ENCODE measurements at regions not wholly inside any gene's neighbourhood (a gene's known extent, or its start where the extent isn't known, plus 50 kb on each side); places are given as distances from the start of the nearest gene placed in this dataset.

- H3K79me2 ChIP-seq (ENCODE audit: low read length), result no peaks in the 10 kb centered on the region
- no peaks in the 10 kb centered on the region for H3K4me1 ChIP-seq (ENCODE audit: low read length)
- no peak overlapping the region for H2AFZ ChIP-seq (ENCODE audit: low read length)
- no peaks in the 10 kb centered on the region for H3F3A ChIP-seq (ENCODE audit: insufficient read depth, low read length)
- no peaks in the 10 kb centered on the region for H3K9me2 ChIP-seq (replicated peaks; ENCODE audit: insufficient read depth, low read length)
- no peak overlapping the region for H3K4me2 ChIP-seq (ENCODE audit: low read depth, low read length)
- H3K27me3 ChIP-seq (replicated peaks; ENCODE audit: insufficient read depth, low read length), result no peaks in the 10 kb centered on the region
- H3K36me3 ChIP-seq (replicated peaks; ENCODE audit: insufficient read depth, low read length), result no peaks in the 10 kb centered on the region
- no peak overlapping the region for H3K4me3 ChIP-seq (ENCODE audit: low read length)
- H4K20me1 ChIP-seq (ENCODE audit: insufficient read depth, low read length), result no peaks in the 10 kb centered on the region
- no peaks in the 10 kb centered on the region for H3K9me3 ChIP-seq (replicated peaks; ENCODE audit: insufficient read depth, low read length)
- H3K9ac ChIP-seq (ENCODE audit: low read length), result no peak overlapping the region
- no peak overlapping the region for H3K27ac ChIP-seq (ENCODE audit: low read length)
- TF ChIP-seq, protein P1, sequence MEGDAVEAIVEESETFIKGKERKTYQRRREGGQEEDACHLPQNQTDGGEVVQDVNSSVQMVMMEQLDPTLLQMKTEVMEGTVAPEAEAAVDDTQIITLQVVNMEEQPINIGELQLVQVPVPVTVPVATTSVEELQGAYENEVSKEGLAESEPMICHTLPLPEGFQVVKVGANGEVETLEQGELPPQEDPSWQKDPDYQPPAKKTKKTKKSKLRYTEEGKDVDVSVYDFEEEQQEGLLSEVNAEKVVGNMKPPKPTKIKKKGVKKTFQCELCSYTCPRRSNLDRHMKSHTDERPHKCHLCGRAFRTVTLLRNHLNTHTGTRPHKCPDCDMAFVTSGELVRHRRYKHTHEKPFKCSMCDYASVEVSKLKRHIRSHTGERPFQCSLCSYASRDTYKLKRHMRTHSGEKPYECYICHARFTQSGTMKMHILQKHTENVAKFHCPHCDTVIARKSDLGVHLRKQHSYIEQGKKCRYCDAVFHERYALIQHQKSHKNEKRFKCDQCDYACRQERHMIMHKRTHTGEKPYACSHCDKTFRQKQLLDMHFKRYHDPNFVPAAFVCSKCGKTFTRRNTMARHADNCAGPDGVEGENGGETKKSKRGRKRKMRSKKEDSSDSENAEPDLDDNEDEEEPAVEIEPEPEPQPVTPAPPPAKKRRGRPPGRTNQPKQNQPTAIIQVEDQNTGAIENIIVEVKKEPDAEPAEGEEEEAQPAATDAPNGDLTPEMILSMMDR (IDR thresholded peaks at IDR 0.05; ENCODE audit: low read length), result no peak
- TF ChIP-seq EZH2 (optimal IDR thresholded peaks at IDR 0.05; ENCODE audit: low read depth, low read length) (no peak), EZH2phosphoT487 (IDR thresholded peaks at IDR 0.05; ENCODE audit: low read length) (no peak)
- no peak for DNase-seq
Measured at GRCh38 chr13:37344056-37344455, 238.6 kb upstream of the CSNK1A1L start.

GRCh38 chr13:37342205-37342604 lies 236.7 kb upstream of the CSNK1A1L start:
- H3K4me1 ChIP-seq (ENCODE audit: low read length), result no peaks in the 10 kb centered on the region
- TF ChIP-seq EZH2 (optimal IDR thresholded peaks at IDR 0.05; ENCODE audit: low read depth, low read length), result no peak
- TF ChIP-seq, protein P1 (IDR thresholded peaks at IDR 0.05; ENCODE audit: low read length), result no peak
- TF ChIP-seq EZH2phosphoT487 (IDR thresholded peaks at IDR 0.05; ENCODE audit: low read length), result no peak
- H3K4me3 ChIP-seq (ENCODE audit: low read length), result no peak overlapping the region
- no peaks in the 10 kb centered on the region for H4K20me1 ChIP-seq (ENCODE audit: insufficient read depth, low read length)
- H3K4me2 ChIP-seq (ENCODE audit: low read depth, low read length), result no peak overlapping the region
- DNase-seq, result no peak
- no peaks in the 10 kb centered on the region for H3F3A ChIP-seq (ENCODE audit: insufficient read depth, low read length)
- no peak overlapping the region for H3K9ac ChIP-seq (ENCODE audit: low read length)
- H3K36me3 ChIP-seq (replicated peaks; ENCODE audit: insufficient read depth, low read length), result no peaks in the 10 kb centered on the region
- H2AFZ ChIP-seq (ENCODE audit: low read length), result no peak overlapping the region
- no peaks in the 10 kb centered on the region for H3K27me3 ChIP-seq (replicated peaks; ENCODE audit: insufficient read depth, low read length)
- H3K9me3 ChIP-seq (replicated peaks; ENCODE audit: insufficient read depth, low read length), result no peaks in the 10 kb centered on the region
- H3K27ac ChIP-seq (ENCODE audit: low read length), result no peak overlapping the region
- H3K79me2 ChIP-seq (ENCODE audit: low read length), result no peaks in the 10 kb centered on the region
- no peaks in the 10 kb centered on the region for H3K9me2 ChIP-seq (replicated peaks; ENCODE audit: insufficient read depth, low read length)

- Histone ChIP-seq H3F3A (ENCODE audit: insufficient read depth, low read length) (no peaks in the 10 kb centered on the region), H3K9me2 (replicated peaks; ENCODE audit: insufficient read depth, low read length) (no peaks in the 10 kb centered on the region), H3K27ac (ENCODE audit: low read length) (no peak overlapping the region), H3K36me3 (replicated peaks; ENCODE audit: insufficient read depth, low read length) (no peaks in the 10 kb centered on the region), H3K9ac (ENCODE audit: low read length) (no peak overlapping the region), H3K4me3 (ENCODE audit: low read length) (no peak overlapping the region), H3K4me2 (ENCODE audit: low read depth, low read length) (no peak overlapping the region), H3K27me3 (replicated peaks; ENCODE audit: insufficient read depth, low read length) (no peaks in the 10 kb centered on the region), H3K79me2 (ENCODE audit: low read length) (no peaks in the 10 kb centered on the region), H4K20me1 (ENCODE audit: insufficient read depth, low read length) (no peaks in the 10 kb centered on the region), H3K9me3 (replicated peaks; ENCODE audit: insufficient read depth, low read length) (no peaks in the 10 kb centered on the region), H2AFZ (ENCODE audit: low read length) (no peak overlapping the region), H3K4me1 (ENCODE audit: low read length) (no peaks in the 10 kb centered on the region)
- no peak for DNase-seq
- TF ChIP-seq EZH2 (optimal IDR thresholded peaks at IDR 0.05; ENCODE audit: low read depth, low read length) (no peak), EZH2phosphoT487 (IDR thresholded peaks at IDR 0.05; ENCODE audit: low read length) (no peak)
- TF ChIP-seq, protein P1 (IDR thresholded peaks at IDR 0.05; ENCODE audit: low read length), result no peak
Measured at GRCh38 chr13:37340901-37341670, 235.6 kb upstream of the CSNK1A1L start.
